Activated naive CD4-positive, alpha-beta T cell (primary cell): ENCODE measurements at regions not wholly inside any gene's neighbourhood (a gene's known extent, or its start where the extent isn't known, plus 50 kb on each side); places are given as distances from the start of the nearest gene placed in this dataset.
"Not testable (repeated sequence)": the region's sequence is repeated elsewhere in the genome, so short reads cannot be mapped to it uniquely, and the experiment has no call there.

Experiments used
- DNase-seq, 4 experiments: peaks; one replicate each; lab custom pipeline; 2025; lab: John Stamatoyannopoulos, UW

DNA sequence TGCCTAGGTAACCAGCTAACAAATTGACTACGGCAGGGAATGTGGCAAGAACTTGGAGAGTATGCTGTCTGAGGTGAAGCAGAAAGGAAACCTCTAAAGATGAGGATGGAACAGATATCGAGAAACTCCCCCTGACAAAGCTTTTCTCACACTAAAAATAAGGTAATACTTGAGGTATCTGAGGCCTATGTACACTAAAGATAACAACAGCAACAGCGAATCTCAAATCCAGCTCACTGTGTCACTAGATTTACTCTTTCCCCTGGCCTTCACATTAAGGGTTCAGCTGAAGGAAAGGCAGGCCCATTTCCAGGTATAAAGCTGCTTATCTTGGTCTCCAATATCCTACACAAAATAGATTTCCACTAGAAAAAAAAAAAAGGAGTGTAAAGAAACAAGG is 518.0 kb downstream of the KCNT2 start:
- no peak for DNase-seq

GRCh38 chr1:196088541-196088940 is 519.7 kb downstream of the KCNT2 start:
- DNase-seq, result no peak

DNA sequence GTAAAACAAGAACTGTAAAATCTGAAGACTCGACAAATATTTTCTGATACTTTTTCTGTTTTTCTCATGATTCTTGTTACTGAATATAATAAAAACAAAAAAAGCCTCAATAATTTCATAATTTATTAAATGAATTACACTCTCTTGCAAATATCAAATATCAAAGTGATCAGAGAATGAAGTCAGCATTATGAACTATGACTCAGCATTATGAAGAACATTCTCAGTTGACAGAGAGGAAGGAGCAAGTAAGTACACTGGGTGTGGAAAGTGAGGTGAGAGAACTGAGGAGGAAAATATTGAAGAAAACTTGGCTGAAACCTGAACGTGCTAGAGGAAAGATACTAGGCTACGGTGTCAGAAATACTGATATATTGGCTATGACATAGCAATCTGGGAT is 529.5 kb downstream of the KCNT2 start:
- no peak for DNase-seq

DNA sequence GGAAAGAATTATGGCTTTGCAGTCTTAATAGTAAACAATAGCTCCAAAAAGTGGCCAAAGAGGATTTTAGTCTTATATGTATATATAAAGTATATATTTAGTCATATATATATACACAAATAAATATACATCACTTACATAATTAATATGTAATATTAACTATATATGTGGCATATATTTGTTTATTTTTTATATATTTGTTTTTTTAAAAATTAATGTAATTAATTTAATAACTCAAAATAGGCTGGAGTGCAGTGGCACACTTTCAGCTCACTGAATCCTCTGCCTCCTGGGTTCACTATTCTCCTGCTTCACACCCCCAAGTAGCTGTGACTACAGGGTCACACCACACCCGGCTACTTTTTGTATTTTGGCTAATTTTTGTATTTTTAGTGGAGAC is 532.6 kb downstream of the KCNT2 start:
- DNase-seq, result no peak

GRCh38 chr1:196074182-196074581 is 534.1 kb downstream of the KCNT2 start:
- no peak for DNase-seq

DNA sequence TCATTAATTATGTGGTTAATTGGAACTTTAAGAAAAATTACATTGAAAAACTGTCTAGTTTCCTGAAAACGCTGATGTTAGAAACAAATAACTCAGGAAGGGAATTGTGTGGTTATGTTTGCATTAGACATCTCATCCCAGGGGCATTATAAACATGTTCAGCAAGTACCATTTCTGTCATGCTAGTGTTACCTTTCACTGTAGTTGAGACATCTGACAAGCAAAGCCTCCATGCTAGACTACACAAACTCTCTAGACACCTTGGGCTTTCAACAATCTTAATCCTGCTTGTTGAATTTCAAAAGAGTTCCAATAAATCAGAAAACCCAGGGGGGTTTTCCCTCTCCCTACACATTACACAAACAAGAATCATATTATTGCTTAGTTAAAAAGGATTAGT is 536.8 kb downstream of the KCNT2 start:
- no peak for DNase-seq

GRCh38 chr1:196070940-196071339 is 537.3 kb downstream of the KCNT2 start:
- no peak for DNase-seq

DNA sequence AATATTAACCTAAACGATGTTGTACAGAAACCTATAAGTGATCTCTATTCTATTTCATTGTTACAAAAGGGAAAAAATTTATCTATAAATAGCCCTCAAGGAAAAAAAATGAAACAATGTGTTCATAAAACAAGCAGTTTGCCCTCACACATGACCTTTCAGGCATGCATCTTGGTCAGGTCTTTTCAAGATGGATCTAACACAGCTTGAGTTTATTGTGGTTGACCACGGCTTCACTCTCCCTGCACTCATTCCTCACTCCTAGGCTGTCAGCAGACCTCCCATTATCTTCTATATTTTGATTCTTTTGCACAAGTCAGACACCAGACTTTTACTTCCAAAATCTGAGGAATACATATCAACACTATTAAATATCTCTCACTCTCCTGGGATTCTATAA is 544.3 kb downstream of the KCNT2 start:
- DNase-seq, result no peak

DNA sequence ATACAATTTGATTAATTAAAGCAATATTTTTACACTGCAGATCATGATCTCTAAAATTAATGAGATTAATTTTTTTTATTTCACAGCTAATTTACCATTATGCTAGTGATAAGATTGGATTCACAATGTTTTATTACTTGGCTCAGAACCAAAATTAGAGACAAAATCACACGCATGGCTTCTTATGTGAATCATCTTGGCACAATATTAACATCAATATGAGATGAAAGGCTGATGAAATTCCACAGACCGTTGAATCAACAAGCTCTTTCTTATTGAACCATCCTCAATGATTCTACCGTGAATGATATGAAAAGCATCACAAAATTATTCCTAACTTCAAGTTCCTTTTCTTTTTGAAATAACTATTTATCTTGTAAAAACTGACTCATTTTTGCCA is 544.9 kb downstream of the KCNT2 start:
- DNase-seq, result no peak

- DNase-seq, result no peak
Measured at GRCh38 chr1:196060539-196060938, 547.7 kb downstream of the KCNT2 start.

DNA sequence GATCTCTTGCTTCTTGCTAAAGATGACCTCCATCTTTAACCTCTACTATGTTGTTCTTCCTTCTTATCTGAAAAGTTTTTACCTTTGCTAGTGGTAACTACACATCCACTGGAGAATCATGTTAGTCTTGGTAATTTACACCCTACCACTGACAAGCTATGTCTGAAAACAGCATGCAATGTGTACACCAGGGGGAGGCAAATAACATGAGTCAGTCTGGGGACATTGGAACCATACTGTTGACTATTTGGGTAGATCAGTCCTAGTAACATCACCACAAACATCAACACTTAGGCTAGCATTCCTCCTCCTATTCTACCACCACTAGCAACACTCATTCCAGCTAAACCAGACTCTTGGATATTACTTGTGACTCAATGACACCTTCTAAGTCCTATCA is 549.0 kb downstream of the KCNT2 start:
- no peak for DNase-seq

DNA sequence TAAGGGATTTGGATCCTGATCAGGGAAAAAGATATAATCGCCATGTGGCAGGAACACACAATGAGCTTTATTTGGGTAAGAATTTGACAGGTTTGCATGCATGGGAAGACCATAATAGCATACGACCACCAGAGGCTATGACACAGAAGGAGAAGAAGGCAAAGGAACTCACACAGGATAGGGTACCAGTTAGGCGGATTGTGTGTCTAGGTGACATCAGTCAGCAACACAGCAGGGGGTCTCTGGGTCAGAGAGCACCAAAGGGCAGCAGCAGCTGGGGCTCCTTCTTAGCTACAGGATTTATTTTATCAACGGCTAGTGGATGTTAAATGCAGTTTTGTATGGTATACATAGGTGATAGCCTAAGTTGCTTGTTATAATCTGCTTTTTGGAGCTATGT is 551.3 kb downstream of the KCNT2 start:
- DNase-seq, result no peak

DNA sequence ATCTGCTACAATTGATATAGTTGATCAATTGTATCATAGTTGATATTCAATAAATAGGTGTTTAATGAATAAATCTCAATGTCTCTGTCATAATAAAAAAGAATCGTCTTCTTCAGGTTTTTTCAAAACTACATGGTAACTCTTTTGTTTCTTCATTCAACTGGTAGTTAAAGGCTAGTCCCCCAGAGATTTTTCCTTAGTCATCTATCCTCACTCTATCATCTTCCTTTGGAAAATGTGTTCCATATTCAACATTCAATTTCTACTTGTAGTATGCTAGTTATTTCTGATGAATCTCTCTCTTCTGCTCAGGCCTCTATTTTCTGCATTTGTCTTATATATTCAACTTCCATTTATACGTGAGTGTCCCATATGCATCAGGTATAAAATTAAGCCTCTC is 558.8 kb downstream of the KCNT2 start:
- DNase-seq, result no peak

GRCh38 chr1:196043268-196043667 is 565.0 kb downstream of the KCNT2 start:
- DNase-seq, result no peak

DNA sequence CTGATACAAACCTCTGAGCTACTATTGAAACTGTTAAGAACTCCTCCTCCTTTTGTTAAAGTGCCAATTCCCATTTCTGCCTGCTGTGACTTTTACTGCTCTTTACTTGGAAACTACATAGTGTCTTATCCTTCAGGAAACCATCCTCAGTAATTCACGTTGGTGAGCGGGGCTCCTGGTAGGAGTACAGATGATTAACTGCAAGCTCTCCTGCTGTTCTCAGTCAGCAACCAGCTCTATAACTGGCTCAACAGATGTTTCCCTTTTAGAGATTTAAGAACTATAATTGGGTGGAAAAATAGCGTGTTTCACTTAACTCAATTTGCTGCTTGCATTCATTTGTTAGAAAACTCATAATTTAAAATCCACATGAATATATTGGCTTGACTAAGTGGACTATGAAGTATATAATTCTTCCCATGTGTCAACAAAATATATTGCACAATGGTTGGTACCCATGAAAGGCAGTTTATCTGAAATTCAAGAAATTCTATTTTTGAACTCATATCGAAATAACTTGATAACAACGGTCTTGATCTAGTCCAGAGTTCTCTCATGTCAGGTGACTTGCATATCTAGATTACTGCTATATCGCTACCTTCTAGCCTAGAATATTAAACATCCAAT is 574.0 kb downstream of the KCNT2 start:
- DNase-seq, result no peak

DNA sequence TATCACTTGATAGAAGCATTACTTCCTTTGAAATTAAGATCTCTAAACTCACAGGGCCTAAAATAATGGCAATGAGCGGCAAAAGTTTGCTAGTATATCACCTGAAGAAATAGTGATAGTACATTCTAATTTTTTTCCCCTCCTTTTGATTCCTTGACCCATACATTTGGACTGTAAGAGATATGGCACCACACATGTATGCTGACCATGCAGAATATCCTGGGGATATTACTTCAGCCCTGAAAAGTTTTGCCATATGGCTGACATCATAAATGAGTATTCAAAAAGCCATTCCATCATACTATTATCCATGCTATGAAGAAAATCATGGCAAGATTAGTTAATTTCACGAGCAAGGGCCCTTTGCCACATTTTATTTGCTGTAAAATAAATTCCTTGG is 576.9 kb downstream of the KCNT2 start:
- not testable (repeated sequence) for DNase-seq

- DNase-seq, result no peak
Measured at GRCh38 chr1:196030455-196030854, 577.8 kb downstream of the KCNT2 start.

DNA sequence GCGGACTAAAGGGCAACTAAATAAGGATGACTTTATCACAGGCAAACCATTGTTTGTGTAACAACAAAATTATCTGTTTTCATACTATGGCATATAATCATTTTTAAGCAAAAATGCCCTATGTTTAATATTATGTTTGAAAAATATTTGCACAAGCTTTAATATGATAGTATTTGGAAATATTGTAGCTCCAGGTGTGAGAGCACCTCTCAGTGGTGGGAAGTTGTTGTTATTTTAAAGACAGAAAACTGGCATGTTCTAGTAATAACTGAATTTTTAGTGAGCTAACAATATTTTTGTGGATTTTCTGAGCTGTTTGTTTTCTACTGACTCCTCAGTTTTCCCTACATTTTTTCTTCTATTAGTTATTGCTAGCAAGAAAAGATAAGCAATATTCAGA is 578.8 kb downstream of the KCNT2 start:
- no peak for DNase-seq

DNA sequence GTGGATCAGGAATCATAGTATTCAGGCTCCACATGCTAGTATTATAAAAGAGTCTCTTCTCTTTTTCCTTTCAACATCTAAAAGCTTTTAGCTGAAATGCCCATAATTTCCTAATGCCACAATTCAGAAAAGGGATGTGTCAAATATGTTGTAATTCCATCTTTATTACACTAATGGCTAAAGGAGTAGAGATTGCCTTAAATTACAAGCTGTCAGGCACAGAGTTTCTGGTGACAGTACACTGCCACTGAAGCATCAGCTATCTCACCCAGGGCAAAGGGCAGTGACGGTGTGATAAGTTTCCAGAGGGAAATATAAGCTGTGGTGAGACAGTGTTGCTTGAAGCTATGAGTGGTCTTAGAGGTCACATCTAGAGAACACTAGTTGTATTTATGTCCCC is 581.1 kb downstream of the KCNT2 start:
- DNase-seq, result no peak

GRCh38 chr1:196021174-196021573 is 587.1 kb downstream of the KCNT2 start:
- not testable (repeated sequence) for DNase-seq

DNA sequence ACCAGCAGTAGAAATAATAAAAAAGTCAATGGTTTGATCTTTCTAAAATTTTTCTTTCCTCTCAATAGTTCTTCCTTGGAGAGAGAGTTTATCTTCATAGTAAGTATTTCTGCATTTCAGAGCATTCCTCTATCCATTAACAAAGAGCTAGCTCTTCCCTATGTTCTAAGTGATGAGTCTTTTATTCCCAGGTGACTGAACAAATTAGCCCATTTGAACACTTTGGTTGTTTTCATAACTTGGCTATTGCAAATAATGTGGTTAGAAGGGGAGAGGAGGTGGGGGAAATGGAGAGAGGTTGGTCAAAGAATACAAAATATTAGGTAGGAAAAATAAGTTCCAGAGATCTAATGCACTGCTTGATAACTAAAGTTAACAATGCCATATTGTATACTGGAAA is 598.9 kb downstream of the KCNT2 start:
- no peak for DNase-seq

DNA sequence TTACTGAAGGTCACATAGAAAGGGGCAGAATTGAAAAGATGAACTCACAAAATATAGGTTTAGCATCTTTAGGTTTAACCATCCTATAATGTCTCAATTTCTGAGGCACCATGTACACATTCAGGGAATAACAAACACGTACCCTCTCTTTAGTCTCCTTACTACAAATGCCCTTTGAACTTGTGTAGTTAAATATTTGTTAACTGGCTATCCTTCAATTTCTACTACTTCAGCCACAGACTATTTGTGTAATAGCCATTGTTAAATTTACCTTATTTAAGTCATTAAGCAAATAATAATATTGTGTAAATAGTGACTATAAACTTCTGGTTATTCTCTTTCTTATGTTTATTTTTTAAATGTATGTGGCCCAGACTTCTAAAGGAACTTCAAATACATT is 600.5 kb downstream of the KCNT2 start:
- DNase-seq, result no peak

GRCh38 chr1:196005426-196005825 is 602.8 kb downstream of the KCNT2 start:
- no peak for DNase-seq

DNA sequence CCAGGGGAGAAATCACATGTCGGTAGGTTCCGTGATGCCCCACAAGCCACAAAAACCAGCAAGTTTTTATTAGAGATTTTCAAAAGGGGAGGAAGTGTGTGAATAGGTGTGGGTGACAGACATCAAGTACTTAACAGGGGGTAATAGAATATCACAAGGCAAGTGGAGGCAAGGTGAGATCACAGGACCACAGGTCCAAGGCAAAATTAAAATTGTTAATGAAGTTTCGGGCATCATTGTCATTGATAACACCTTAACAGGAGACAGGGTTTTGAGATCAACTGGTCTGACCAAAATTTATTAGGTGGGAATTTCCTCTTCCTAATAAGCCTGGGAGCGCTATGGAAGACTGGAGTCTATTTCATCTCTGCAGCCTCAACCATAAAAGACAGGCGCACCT is 603.9 kb downstream of the KCNT2 start:
- not testable (repeated sequence) for DNase-seq

DNA sequence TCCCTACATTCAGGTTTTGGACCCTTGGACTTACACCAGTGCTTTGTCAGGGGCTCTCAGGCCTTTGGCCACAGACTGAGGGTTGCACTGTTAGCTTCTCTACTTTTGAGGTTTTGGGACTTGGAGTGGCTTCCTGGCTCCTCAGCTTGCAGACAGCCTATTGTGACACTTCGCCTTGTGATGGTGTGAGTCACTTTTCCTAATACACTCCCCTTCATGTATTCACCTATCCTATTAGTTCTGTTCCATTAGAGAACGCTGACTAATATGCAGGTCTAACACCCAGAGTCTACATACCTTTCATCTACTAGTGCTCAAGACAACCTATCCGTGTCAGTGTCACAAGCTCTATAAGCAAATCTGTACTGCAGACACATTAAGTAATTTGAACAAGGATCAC is 605.3 kb downstream of the KCNT2 start:
- no peak for DNase-seq
